ENCODE measurements at regions not wholly inside any gene's neighbourhood (a gene's known extent, or its start where the extent isn't known, plus 50 kb on each side); places are given as distances from the start of the nearest gene placed in this dataset.

GRCh38 chr3:110311541-110311940 is 760.1 kb upstream of the NECTIN3 start:
- Histone ChIP-seq H3K4me1 (no peaks in the 10 kb centered on the region), H3K9me3 (no peaks in the 10 kb centered on the region), H3K27me3 (no peaks in the 10 kb centered on the region), H3K4me3 (no peak overlapping the region), H3K36me3 (no peaks in the 10 kb centered on the region), H3K27ac (no peak overlapping the region)
- DNase-seq: no peak
- TF ChIP-seq POLR2A (IDR thresholded peaks at IDR 0.05) (no peak), CTCF (IDR thresholded peaks at IDR 0.05) (no peak)
- intact Hi-C loops (cut with DNase I; ENCODE audit: low total_unique reads): no loop called here

- Histone ChIP-seq H3K4me1 (no peaks in the 10 kb centered on the region), H3K9me3 (no peaks in the 10 kb centered on the region), H3K27ac (no peak overlapping the region), H3K27me3 (no peaks in the 10 kb centered on the region), H3K4me3 (no peak overlapping the region), H3K36me3 (no peaks in the 10 kb centered on the region)
- DNase-seq: peak; percentile 16 to 23
- peak; percentile 42 to 56 (median 44) for TF ChIP-seq CTCF (IDR thresholded peaks at IDR 0.05)
- no peak for TF ChIP-seq POLR2A (IDR thresholded peaks at IDR 0.05)
- intact Hi-C loops (cut with DNase I; ENCODE audit: low total_unique reads): no loop called here
These were observed 757.0 kb upstream of the NECTIN3 start for GRCh38 chr3:110314512-110315114.

GRCh38 chr3:110318108-110318507 is 753.5 kb upstream of the NECTIN3 start:
- intact Hi-C loops (cut with DNase I; ENCODE audit: low total_unique reads): no loop called here
- Histone ChIP-seq H3K27me3 (no peaks in the 10 kb centered on the region), H3K4me3 (no peak overlapping the region), H3K36me3 (no peaks in the 10 kb centered on the region), H3K4me1 (no peaks in the 10 kb centered on the region), H3K27ac (no peak overlapping the region), H3K9me3 (no peaks in the 10 kb centered on the region)
- DNase-seq: no peak
- TF ChIP-seq CTCF (IDR thresholded peaks at IDR 0.05) (no peak), POLR2A (IDR thresholded peaks at IDR 0.05) (no peak)

- H3K36me3 ChIP-seq: no peaks in the 10 kb centered on the region
- no peaks in the 10 kb centered on the region for H3K9me3 ChIP-seq
- H3K4me3 ChIP-seq: no peak overlapping the region
- H3K27ac ChIP-seq: no peak overlapping the region
- intact Hi-C loops (cut with DNase I; ENCODE audit: low total_unique reads): no loop called here
- DNase-seq: no peak
- TF ChIP-seq POLR2A (IDR thresholded peaks at IDR 0.05): no peak
- no peak for TF ChIP-seq CTCF (IDR thresholded peaks at IDR 0.05)
- no peaks in the 10 kb centered on the region for H3K4me1 ChIP-seq
- H3K27me3 ChIP-seq: no peaks in the 10 kb centered on the region
These were observed 748.3 kb upstream of the NECTIN3 start for GRCh38 chr3:110323349-110323748.

GRCh38 chr3:110324171-110324705 is 747.4 kb upstream of the NECTIN3 start:
- Histone ChIP-seq H3K4me3 (no peak overlapping the region), H3K27ac (no peak overlapping the region)

More at GRCh38 chr3:110324171-110324705, 747.4 kb upstream of the NECTIN3 start:
- TF ChIP-seq POLR2A (IDR thresholded peaks at IDR 0.05) (no peak), CTCF (IDR thresholded peaks at IDR 0.05) (no peak)
- Histone ChIP-seq H3K9me3 (no peaks in the 10 kb centered on the region), H3K27me3 (no peaks in the 10 kb centered on the region), H3K36me3 (no peaks in the 10 kb centered on the region), H3K4me1 (no peaks in the 10 kb centered on the region)
- intact Hi-C loops (cut with DNase I; ENCODE audit: low total_unique reads): no loop called here
- DNase-seq: no peak

Data from uterus (tissue), 3 donors.